GM18505 (cell line): ENCODE measurements at regions not wholly inside any gene's neighbourhood (a gene's known extent, or its start where the extent isn't known, plus 50 kb on each side); places are given as distances from the start of the nearest gene placed in this dataset.
"Not testable (repeated sequence)": the region's sequence is repeated elsewhere in the genome, so short reads cannot be mapped to it uniquely, and the experiment has no call there.

Experiments
- ATAC-seq: cut with Tn5 transposase; IDR thresholded peaks from one replicate; pipeline ENCODE4 v1.9.1; 2021; ENCODE audit not compliant: unreplicated experiment
- POLR2A ChIP-seq: IDR thresholded peaks from 4 replicates; pipeline ENCODE4 v1.6.1; 2011; ENCODE audit warnings: borderline replicate concordance; ENCODE audit not compliant: insufficient read depth, insufficient read length; ENCODE audit errors: extremely low read depth

- ATAC-seq = no peak
- TF ChIP-seq POLR2A = no peak
Observed at GRCh38 chr6:147973806-147974205, 368.8 kb upstream of the SASH1 start.

GRCh38 chr6:147974376-147974775 lies 368.3 kb upstream of the SASH1 start:
- no peak for ATAC-seq
- no peak for TF ChIP-seq POLR2A

GRCh38 chr6:147977851-147978465 lies 364.7 kb upstream of the SASH1 start:
- no peak for TF ChIP-seq POLR2A
- ATAC-seq = no peak

- TF ChIP-seq POLR2A = no peak
- ATAC-seq = no peak
Observed at GRCh38 chr6:147979966-147980365, 362.7 kb upstream of the SASH1 start.

- no peak for TF ChIP-seq POLR2A
- no peak for ATAC-seq
Observed at GRCh38 chr6:147983581-147984366, 358.9 kb upstream of the SASH1 start.

- TF ChIP-seq POLR2A = no peak
- no peak for ATAC-seq
Observed at GRCh38 chr6:147986846-147987245, 355.8 kb upstream of the SASH1 start.

- ATAC-seq = no peak
- TF ChIP-seq POLR2A = no peak
Observed at GRCh38 chr6:147990159-147990558, 352.5 kb upstream of the SASH1 start.

- no peak for ATAC-seq
Observed at GRCh38 chr6:147991961-147992360, 350.7 kb upstream of the SASH1 start.

GRCh38 chr6:147999001-147999540 lies 343.6 kb upstream of the SASH1 start:
- no peak for TF ChIP-seq POLR2A
- ATAC-seq = no peak

More at GRCh38 chr6:147991961-147992360, 350.7 kb upstream of the SASH1 start:
- TF ChIP-seq POLR2A = no peak

GRCh38 chr6:148001844-148002642 lies 340.6 kb upstream of the SASH1 start:
- ATAC-seq = no peak
- TF ChIP-seq POLR2A = no peak

- ATAC-seq = no peak
- no peak for TF ChIP-seq POLR2A
Observed at GRCh38 chr6:148004651-148005050, 338.0 kb upstream of the SASH1 start.

GRCh38 chr6:148005806-148006205 lies 336.8 kb upstream of the SASH1 start:
- ATAC-seq = no peak
- no peak for TF ChIP-seq POLR2A

- not testable (repeated sequence) for ATAC-seq
Observed at GRCh38 chr6:148010516-148010915, 332.1 kb upstream of the SASH1 start.
